HG03175 (cell line): ENCODE measurements at regions not wholly inside any gene's neighbourhood (a gene's known extent, or its start where the extent isn't known, plus 50 kb on each side); places are given as distances from the start of the nearest gene placed in this dataset.
"Not testable (repeated sequence)": the region's sequence is repeated elsewhere in the genome, so short reads cannot be mapped to it uniquely, and the experiment has no call there.

ENCODE experiments used
- ATAC-seq: cut with Tn5 transposase; IDR thresholded peaks from one replicate; pipeline ENCODE4 v1.9.1; 2021; ENCODE audit warnings: mild to moderate bottlenecking, moderate library complexity; ENCODE audit not compliant: unreplicated experiment

DNA sequence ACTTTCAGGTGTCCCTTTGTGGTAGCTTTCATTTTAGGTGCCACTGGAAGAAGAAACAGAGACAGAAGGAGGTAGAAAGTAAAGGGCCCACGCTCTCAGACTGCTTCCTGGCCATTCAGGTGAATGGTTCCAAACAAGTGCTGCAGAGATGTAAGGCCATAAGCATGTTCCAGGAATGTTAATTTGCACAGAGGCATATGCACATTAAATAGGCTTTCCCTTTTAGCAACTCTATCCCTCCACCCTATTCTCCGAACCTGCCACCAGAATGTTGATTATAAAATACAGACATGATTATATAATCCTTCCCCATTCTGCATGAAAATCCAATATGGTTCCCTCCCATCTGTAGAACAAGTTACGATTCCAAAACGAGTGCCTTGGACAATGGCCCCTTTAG is 297.2 kb downstream of the C6orf118 start:
- ATAC-seq: no peak

DNA sequence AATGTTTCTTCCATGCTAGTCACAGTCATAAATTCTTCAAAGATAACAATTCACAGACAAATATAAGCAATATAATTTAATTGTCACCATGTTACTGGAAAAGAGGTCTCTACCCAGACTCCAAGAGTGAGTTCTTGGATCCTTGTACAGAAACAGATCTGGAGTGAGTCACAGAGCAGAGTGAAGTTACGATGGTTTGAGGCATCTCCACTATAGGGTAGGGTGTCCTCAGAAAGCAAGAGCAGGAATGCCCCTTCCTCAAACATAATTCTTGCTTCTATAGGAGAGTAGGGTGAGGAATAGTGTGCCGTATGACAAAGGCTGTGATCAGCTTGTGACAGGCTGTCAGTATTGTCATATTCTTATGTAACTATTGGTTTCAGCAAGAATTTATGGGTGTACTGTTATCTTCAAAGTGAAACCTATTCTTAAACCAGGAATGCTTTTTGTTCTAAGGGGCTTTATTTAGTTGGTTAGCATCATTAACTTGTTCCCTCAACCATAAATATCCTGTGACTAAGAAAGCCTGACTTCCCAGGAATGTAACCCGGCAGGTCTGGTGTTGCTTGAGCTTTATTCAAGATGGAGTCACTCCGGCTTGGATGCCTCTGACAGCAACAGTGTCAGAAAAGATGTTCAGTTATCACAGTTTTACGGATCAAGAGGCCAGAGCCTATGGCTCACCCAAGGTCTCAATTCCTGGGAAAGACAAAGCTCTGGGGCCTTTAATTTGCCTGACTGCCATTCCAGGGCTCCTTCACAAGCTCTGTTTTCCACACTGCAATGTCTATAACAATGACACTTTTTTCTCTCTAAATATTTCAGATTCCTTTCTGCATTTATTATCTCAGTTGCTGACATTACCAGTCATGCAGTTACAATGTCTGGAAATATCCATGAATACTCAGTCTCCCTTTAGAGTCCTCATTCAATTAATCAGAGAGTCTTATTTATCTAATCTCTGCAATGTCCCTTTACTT is 298.6 kb downstream of the C6orf118 start:
- ATAC-seq: no peak

DNA sequence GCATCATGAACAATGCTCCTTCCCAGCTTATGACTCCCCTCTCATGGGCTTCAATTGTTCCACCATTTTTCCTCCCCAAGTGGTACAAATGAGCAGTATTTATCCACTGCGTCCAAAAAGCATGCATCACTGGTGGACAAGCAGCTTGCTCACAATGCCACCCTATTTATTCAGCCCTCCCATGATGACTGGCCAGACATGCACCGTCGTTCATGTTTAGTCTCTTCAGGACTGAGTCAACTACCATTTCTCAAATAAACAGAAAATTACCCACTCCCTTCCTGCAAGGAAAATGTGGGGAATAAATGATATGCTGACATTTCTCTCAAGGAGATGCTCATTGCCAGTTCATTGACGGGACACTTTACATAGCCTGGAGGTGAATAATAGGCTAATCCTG is 300.4 kb downstream of the C6orf118 start:
- ATAC-seq: no peak

DNA sequence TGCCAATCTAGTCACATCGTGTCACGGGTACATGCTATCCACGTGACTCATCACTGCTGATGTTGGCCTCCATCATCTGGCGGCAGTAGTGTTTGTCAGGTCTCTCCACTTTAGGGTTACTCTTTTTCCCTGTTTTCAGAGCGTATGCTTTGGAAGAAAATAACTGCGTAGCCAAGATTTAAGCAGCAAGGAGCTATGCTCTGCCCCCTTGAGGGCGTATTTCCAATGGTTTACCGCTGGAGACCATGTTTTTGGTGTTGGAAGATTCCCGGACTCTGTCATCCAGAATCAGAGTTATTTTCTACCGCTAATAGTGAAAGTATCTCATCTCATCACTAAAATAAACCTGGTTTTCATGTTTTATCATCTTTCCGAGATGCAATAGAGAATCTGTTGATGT is 306.5 kb downstream of the C6orf118 start:
- ATAC-seq: no peak

DNA sequence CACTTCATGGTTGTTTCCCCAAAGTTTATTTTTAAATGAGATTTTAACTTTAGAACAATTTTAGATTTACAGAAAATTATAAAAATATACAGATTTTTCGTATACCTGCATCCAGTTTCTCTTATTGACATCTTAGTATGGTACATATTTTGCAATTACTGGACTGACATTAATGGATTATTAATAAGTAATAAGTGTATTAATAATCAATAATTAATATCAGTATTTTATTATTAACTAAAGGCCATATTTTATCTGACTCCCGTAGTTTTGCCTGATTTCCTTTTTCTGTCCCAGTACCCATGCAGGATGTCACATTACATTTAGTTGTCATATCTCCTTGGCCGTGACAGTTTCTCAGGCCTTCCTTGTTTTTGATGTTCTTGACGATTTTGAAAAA is 307.0 kb downstream of the C6orf118 start:
- ATAC-seq: no peak

DNA sequence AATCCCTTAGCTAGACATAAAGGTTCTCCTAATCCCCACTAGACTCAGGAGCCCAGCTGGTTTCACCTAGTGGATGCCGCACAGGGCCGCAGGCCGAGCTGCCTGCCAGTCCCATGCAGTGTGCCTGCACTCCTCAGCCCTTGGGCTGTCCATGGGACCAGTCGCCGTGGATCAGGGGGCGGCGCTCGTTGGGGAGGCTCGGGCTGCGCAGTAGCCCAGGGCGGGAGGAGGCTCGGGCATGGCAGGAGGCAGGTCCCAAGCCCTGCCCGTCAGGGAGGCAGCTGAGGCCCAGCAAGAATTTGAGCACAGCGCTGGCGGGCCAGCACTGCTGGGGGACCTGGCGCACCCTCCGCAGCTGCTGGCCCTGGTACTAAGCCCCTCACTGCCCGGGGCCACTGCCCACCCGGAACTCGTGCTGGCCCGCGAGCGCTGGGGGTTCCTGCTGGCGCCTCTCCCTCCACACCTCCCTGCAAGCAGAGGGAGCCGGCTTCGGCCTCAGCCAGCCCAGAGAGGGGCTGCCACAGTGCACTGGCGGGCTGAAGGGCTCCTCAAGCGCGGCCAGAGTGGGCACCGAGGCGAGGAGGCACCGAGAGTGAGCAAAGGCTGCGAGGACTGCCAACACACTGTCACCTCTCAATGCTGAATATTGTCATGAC is 307.8 kb downstream of the C6orf118 start:
- ATAC-seq: no peak

DNA sequence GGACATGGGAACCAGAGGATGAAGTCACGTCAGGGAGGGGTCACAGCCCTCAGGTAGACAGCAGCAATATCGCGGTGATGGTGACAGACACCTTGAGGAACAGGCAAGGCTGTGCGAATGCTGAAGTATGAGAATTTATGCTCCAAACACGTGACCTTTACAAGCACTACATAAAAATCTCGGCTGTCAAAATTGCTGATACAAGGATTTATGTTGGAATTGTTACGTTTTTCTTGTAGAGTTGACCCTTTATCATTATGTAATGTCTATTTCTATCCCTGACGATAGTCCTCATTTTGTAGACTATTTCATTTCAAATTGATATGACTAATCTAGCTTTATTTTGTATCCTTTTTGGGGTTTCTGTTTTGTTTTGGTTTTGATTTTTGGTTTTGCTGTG is 311.1 kb downstream of the C6orf118 start:
- ATAC-seq: no peak

DNA sequence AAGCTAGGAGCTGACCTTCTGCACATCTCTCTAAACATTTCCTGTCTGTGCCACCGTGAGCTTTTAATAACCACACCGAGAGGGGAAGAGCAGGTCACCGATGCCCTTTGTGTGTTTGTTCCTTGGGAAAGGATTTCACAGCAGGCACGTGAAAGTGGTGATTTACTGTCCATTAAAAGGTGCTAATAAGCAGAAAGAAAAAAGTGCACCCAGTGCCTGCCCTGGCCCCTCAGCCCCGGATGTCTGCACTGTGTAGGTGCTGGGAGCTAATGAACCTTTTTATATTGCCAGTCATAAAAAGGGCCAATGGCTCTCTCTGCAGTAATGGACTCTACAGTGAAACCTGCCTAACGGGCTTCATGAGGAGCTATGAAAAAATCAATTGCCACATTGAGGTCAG is 312.6 kb downstream of the C6orf118 start:
- ATAC-seq: no peak

DNA sequence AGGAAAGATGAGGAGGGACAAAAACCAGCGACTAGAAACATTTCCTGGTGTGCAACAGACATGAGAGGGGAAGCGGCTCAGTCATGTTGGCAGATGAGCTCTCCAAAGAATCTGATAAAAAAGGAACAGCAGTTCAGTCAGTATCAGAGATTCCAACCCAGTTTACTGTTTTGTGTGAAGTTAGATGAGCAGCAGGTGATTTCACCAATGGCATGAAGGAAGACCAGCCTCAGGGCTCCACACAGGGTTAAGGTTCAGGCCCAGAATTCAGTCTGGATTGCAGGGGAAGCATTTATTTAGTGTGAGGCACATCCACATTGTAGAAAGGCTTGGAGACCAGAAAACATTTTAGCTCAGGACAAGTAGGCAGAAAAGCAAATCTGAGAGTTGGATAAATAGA is 317.8 kb downstream of the C6orf118 start:
- no peak for ATAC-seq

DNA sequence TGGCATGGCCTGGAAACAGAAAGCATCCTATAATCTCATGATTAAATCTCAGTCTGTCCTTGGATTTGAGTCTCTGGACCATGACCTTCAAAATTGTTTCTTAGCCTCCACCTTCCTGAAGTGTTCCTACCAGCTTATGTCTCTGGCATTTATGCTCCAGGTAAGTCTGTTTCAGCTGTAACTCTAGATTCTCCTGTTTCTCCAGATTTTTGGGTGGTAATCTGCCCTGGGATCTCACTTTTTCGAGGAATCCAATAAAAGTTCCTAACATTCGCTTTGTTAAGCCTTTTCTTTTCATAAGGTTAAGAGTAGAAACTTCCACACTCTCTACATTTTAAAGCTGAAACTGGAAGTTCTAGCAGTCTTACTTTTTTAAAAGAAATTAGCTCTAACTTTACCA is 318.5 kb downstream of the C6orf118 start:
- no peak for ATAC-seq

DNA sequence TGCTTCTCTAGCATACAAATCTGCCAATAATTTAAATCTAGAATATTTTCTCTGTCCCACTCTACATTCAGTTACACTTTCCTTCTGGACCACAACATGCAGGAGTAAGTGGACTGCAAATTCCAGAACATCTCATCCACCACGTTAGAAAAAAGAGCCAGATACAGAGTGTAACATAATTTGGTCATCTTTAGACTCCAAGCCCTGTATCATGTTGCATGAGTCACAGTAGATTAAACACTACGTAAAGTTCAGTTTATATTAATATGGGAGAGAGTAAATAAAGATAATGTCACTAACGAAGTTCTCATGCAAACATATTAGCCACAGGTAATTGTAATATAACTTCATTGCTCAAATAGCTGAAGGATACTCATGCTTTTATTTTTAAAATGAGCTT is 327.0 kb downstream of the C6orf118 start:
- ATAC-seq: no peak

DNA sequence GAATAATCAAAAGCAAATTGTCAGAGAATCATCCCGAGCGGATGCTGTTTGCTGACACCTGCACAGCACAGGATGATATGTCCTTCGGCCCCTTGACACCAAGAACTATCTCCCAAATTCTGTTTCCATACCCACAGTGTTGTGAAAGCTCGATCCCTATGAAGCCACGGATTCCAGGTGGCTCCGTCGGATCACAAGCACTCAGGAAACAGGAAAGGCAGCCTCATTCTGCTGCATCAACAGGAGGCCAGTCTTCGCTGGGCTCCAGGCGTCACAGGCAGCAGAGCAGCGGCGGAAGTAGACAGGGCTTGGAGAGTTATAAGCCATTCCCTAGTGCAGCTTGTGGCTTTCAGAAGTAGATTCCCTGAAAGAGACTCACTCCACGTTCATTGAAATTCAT is 342.3 kb downstream of the C6orf118 start:
- ATAC-seq: no peak

DNA sequence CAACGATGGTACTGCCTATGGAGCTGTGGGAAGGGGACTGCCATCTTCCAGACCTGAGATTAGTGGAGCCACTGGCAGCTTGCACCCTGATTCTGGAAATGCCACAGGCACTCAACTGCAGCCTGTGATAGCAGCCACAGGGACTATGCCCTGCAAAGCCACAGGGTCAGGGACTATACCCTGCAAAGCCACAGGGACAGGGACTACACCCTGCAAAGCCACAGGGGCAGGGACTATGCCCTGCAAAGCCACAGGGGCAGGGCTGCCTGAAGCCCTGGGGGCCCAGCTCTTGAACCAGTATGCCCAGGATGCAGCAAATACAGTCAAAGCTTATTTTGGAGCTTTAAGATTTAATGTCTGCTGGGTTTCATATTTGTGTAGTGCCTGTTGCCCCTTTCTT is 346.6 kb downstream of the C6orf118 start:
- no peak for ATAC-seq

DNA sequence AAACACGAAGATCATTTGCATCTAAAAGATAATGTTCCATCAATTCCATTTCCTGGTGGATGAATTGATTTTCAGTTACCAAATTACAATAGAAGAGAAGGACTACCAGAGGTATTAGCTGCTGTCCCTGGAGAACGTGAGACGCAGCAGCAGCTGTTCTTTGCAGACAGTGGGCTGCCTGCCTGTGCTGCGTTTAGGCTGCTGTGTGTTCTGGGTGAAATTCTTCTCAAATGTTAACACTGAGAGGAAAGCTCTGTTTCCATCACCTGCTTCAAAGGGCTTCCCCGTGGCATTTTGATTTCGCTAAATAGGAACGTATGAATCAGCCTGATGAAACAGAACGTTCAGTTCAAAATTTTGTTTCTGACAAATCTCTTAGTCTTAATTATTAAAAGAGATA is 362.2 kb downstream of the C6orf118 start:
- no peak for ATAC-seq

DNA sequence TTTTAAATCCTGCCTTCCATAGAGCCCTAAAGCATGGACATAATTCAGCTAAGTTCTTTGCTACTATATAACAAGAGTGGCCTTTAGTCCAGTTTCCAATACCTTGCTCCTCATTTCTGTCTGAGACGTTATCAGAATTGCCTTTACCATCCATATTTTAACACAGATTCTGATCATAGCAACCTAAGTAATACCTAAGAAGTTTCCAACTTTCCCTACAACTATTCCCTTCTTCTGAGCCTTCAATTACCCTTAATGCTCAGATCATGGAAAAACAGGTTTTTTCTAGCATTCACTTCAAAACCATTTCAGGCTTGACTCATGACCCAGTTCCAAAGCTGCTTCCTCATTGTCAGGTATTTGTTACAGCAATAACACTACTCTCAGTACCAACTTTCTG is 367.1 kb downstream of the C6orf118 start:
- ATAC-seq: no peak

DNA sequence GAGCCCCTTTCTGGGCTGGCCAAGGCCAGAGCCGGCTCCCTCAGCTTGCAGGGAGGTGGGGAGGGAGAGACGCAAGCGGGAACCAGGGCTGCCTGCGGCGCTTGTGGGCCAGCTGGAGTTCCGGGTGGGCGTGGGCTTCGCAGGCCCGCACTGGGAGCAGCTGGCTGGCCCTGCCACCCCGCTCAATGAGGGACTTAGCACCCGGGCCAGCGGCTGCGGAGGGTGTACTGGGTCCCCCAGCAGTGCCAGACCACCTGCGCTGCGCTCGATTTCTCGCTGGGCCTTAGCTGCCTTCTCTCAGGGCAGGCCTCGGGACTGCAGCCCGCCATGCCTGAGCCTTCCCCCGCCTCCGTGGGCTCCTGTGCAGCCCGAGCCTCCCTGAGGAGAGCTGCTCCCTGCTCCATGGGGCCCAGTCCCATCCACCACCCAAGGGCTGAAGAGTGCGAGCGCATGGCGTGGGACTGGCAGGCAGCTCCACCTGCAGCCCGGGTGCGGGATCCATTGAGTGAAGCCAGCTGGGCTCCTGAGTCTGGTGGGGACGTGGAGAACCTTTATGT is 376.1 kb downstream of the C6orf118 start:
- ATAC-seq: not testable (repeated sequence)

DNA sequence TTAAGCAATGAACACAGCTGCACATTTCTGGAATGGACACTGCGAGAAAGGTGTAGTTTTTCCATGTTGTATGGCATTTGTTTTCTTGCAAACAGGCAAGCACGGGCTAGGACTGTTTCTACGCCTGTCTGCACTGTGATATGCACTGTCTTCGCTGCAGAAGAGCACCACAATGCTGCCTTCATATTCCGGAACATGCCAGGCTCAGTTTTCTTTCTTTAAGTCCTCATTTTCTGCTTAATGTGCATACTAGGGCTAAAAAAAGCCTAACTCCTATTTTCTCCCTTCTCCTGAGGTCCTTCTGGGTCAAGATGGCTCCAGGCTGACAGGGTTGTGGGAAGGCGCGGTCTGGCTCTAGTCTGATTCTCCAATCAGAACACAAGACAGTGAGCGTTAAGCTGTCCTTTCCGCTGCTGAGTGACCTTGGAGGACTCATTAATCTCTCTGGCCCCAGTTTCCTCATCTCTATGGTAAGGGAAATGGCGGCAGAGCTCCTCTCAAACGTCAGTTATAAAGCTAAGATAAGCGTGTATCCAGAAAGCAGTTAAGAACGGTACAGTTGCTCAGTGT is 379.9 kb downstream of the C6orf118 start:
- ATAC-seq: no peak

DNA sequence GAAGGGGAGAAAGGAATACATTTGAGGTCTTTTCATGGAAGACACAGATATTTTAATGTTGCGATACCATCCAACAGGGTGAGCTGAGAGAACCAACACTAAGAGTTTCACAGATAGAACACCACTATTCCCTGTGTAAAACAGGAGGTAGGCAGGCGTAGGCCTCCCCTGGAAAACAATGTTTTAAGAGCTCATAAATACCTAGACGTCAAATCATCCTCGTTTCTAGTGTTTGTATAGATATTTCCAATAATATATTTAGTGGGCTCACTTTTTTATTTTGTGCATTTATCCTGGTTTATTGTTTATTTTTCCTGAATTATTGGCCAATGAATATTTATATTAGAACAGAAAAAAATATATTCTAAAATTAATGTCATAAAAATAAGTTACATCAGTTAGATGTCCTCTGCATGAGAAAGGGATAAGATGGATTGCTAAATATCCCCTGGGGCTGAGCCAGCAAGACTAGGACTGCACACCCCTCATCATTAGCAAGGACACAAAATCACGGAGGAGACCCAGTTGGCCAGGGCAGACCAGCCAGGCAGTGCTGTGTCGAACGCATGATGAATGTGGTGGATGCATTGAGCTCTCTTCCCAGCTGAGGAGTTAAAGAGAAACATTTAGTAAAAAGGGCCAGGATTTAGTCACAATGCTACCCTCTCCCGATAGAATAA is 380.5 kb downstream of the C6orf118 start:
- ATAC-seq: no peak

DNA sequence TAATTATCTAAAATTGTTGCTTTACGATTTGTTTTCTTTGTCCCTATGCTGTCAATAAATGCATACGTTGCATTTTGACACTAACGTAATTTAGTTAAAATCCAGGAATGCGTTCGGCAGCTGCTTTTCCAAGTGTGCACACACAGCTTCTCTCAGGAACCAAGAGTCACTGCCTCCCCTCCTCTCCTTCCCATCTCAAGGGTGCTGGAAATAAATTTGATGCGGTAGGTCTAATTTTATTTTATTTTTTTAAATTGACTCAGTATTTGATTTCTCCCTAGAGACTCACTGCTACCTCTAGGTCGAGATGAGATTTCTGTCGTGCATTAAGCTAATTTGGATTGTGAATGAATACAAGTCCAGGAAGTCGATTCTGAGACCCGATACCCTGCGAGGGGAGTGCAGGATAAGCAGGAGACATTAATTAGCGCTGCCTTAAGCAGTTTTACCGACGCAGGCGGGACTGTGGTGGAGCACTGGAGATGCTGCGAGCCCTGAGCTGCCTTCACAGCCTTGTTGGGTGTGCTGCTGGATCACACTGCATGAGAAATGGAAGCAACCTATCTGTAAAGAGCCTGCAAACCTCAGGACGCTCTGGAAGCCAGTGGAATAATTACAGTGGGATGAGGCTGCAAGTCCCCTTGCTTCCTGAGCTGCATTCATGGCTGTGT is 381.2 kb downstream of the C6orf118 start:
- ATAC-seq: no peak

DNA sequence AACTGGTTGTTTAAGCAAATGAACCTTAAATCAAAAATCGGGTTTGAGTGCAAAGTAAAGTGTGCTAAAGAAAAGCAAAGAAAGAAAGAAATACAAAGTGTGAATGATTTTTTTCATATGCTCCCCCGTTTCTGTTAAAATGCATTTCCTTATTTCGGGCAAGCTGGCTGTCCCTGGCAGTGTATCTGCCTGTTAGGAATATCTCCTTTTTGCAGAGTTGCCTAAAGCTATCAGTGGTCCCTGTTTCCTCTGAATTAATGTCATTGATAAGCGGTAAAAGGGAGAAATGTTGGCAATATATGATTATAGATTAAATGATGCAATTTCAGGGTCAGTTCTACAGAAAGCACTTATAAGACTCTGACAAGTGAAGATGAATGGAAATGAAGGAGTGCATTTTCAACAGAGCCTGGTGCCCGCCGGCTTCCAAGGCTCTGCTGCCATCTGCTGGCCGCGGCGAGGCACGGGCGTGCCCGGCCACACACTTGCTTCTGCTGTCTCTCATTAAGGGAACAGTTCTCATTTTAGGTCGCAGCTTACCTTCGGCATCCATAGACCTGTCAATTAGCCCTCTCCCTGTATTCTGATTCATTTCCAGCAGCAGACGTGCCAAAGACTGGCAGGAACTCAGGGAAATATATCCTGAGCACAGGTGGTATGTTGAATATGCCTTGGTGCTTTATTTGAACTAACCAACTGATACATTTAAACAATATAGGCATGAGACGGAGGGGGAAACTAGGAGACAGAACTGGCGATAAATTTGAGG is 381.9 kb downstream of the C6orf118 start:
- peak; percentile 91 for ATAC-seq
